KMS-11 (cell line): ENCODE measurements at regions not wholly inside any gene's neighbourhood (a gene's known extent, or its start where the extent isn't known, plus 50 kb on each side); places are given as distances from the start of the nearest gene placed in this dataset.

Experiments
- H2AFZ ChIP-seq: fragments of 200-600 bp; sonication (generic); 2 replicates; pipeline ENCODE4 v1.6.1; 2016; ENCODE audit warnings: antibody characterized with exemption, mixed run types, low read depth
- H3K27ac ChIP-seq: fragments of 200-600 bp; sonication (generic); 2 replicates; pipeline ENCODE4 v1.6.1; 2016; ENCODE audit warnings: mild to moderate bottlenecking, mixed run types
- H3K27me3 ChIP-seq: fragments of 200-600 bp; sonication (generic); 2 replicates; pipeline ENCODE4 v1.6.1; 2017; ENCODE audit warnings: mild to moderate bottlenecking, low read depth, mixed run types, moderate library complexity; ENCODE audit not compliant: insufficient read depth
- H3K36me3 ChIP-seq: fragments of 200-600 bp; sonication (generic); 2 replicates; pipeline ENCODE4 v1.6.1; 2017; ENCODE audit warnings: mild to moderate bottlenecking, mixed run types; ENCODE audit not compliant: insufficient read depth
- H3K4me1 ChIP-seq: fragments of 200-600 bp; sonication (generic); 2 replicates; pipeline ENCODE4 v1.6.1; 2016; ENCODE audit warnings: mild to moderate bottlenecking, low read depth, mixed run types; ENCODE audit not compliant: poor library complexity, severe bottlenecking
- H3K4me2 ChIP-seq: fragments of 200-600 bp; sonication (generic); 2 replicates; pipeline ENCODE4 v1.7.0; 2016; ENCODE audit warnings: mild to moderate bottlenecking, mixed run types
- H3K4me3 ChIP-seq: fragments of 200-600 bp; sonication (generic); IDR thresholded peaks from 2 replicates; pipeline ENCODE4 v1.6.1; 2017; ENCODE audit warnings: low read depth, low read length, mixed read lengths; ENCODE audit not compliant: insufficient read depth
- H3K79me2 ChIP-seq: fragments of 200-600 bp; sonication (generic); 2 replicates; pipeline ENCODE4 v1.6.1; 2016; ENCODE audit warnings: low read depth, mixed run types; ENCODE audit not compliant: insufficient read depth
- H3K9ac ChIP-seq: fragments of 200-600 bp; sonication (generic); 2 replicates; pipeline ENCODE4 v1.6.1; 2016; ENCODE audit warnings: mild to moderate bottlenecking, mixed run types
- H4K20me1 ChIP-seq: fragments of 200-600 bp; sonication (generic); 2 replicates; pipeline ENCODE4 v1.6.1; 2016; ENCODE audit warnings: mild to moderate bottlenecking, mixed run types; ENCODE audit not compliant: insufficient read depth
- TF ChIP-seq, protein P1 (sequence below): fragments of 200-600 bp; sonication (generic); conservative IDR thresholded peaks from 2 replicates; pipeline ENCODE4 v1.6.1; 2017; ENCODE audit warnings: low read depth, mild to moderate bottlenecking, antibody characterized with exemption, low read length, moderate library complexity, mixed read lengths

DNA sequence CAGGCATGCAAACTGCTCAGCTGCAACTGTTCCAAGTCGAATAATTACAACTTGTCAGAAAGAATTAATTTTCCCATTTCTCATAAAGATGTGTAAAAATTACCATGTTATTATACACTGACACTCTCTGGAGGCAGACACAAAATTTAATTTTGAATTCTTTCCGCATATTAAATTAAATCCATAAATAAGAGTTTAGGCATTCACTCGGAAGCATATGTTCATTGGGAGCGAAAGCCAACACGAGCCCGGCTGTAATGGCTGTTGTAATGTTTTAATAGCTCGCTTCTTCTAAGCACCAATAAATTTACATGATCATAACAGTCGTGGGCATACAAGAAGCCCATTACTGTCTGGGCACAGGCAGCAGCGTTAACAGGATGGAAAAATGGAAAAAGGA, 189.6 kb upstream of the SOX5 start:
- Histone ChIP-seq H3K36me3 (no peaks in the 10 kb centered on the region), H3K4me1 (peaks cover 8% of the 10 kb centered on the region), H2AFZ (no peak overlapping the region), H3K27me3 (no peaks in the 10 kb centered on the region), H3K79me2 (no peaks in the 10 kb centered on the region), H4K20me1 (no peaks in the 10 kb centered on the region), H3K27ac (no peak overlapping the region), H3K4me3 (no peak overlapping the region), H3K4me2 (no peak overlapping the region), H3K9ac (no peak overlapping the region)
- TF ChIP-seq, protein P1, sequence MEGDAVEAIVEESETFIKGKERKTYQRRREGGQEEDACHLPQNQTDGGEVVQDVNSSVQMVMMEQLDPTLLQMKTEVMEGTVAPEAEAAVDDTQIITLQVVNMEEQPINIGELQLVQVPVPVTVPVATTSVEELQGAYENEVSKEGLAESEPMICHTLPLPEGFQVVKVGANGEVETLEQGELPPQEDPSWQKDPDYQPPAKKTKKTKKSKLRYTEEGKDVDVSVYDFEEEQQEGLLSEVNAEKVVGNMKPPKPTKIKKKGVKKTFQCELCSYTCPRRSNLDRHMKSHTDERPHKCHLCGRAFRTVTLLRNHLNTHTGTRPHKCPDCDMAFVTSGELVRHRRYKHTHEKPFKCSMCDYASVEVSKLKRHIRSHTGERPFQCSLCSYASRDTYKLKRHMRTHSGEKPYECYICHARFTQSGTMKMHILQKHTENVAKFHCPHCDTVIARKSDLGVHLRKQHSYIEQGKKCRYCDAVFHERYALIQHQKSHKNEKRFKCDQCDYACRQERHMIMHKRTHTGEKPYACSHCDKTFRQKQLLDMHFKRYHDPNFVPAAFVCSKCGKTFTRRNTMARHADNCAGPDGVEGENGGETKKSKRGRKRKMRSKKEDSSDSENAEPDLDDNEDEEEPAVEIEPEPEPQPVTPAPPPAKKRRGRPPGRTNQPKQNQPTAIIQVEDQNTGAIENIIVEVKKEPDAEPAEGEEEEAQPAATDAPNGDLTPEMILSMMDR: no peak

DNA sequence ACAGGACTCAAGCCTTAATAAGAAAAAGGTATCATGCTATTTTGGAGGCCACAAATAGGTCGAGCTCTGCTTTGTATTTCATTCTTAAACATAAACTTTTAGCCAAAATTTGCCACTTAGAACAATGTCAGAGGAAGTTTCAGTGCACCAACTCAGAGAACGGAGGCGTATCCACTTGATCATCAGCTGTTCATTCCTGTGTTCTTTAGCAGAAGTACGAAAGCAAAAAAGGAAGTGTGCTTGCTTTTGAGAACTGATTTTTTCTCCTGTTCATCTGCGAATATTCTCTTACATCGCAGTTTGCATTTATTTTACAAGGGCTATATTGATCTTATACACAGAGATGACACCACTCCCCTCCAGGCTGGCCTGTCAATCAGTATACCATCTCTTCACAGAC, 188.6 kb upstream of the SOX5 start:
- no peaks in the 10 kb centered on the region for H3K36me3 ChIP-seq
- TF ChIP-seq, protein P1: no peak
- no peaks in the 10 kb centered on the region for H4K20me1 ChIP-seq
- no peak overlapping the region for H3K4me2 ChIP-seq
- H3K27ac ChIP-seq: no peak overlapping the region
- no peak overlapping the region for H2AFZ ChIP-seq
- peaks cover 18% of the 10 kb centered on the region for H3K4me1 ChIP-seq
- H3K9ac ChIP-seq: no peak overlapping the region
- no peaks in the 10 kb centered on the region for H3K27me3 ChIP-seq
- no peaks in the 10 kb centered on the region for H3K79me2 ChIP-seq
- no peak overlapping the region for H3K4me3 ChIP-seq

GRCh38 chr12:24135158-24135850, 185.8 kb upstream of the SOX5 start:
- H3K27ac ChIP-seq: no peak overlapping the region
- no peak overlapping the region for H2AFZ ChIP-seq
- peaks cover 44% of the 10 kb centered on the region for H3K4me1 ChIP-seq
- no peaks in the 10 kb centered on the region for H3K79me2 ChIP-seq
- H3K9ac ChIP-seq: no peak overlapping the region
- H4K20me1 ChIP-seq: no peaks in the 10 kb centered on the region
- no peak overlapping the region for H3K4me2 ChIP-seq
- no peaks in the 10 kb centered on the region for H3K36me3 ChIP-seq
- TF ChIP-seq, protein P1: no peak
- H3K27me3 ChIP-seq: no peaks in the 10 kb centered on the region
- H3K4me3 ChIP-seq: no peak overlapping the region

DNA sequence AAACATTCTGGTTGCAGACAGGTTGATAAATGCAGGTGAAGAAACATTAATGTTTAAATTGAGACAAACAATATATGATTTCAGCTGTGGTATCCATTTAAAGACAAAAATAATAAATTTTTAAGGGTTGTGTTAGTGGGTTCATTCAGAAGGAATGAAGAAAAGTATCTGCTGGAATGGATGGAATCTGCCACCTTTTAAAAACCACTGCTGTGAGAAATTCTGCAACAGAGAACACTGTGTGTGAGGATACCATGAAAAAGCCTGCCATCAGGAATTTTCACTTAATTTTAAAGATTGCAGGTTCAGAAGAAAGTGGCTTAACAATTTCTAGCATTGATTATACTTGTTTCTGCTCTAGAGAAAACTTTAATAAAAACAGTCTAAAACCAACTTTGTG, 184.6 kb upstream of the SOX5 start:
- no peaks in the 10 kb centered on the region for H3K27me3 ChIP-seq
- TF ChIP-seq, protein P1: no peak
- H3K36me3 ChIP-seq: no peaks in the 10 kb centered on the region
- peak overlapping the region; percentile 80 for H3K4me2 ChIP-seq
- H3K27ac ChIP-seq: no peak overlapping the region; the same call in 1 of the 2 replicates
- no peaks in the 10 kb centered on the region for H3K79me2 ChIP-seq
- H3K4me3 ChIP-seq: no peak overlapping the region
- H3K4me1 ChIP-seq: peaks cover 56% of the 10 kb centered on the region
- no peaks in the 10 kb centered on the region for H4K20me1 ChIP-seq
- H3K9ac ChIP-seq: no peak overlapping the region
- no peak overlapping the region for H2AFZ ChIP-seq
